Activated CD4-positive, alpha-beta memory T cell treated with anti-CD3 and anti-CD28 coated beads, Interleukin-2, amount 10 ng/mL, durations not matched to agents 7 days and 5 days (primary cell): ENCODE measurements at regions not wholly inside any gene's neighbourhood (a gene's known extent, or its start where the extent isn't known, plus 50 kb on each side); places are given as distances from the start of the nearest gene placed in this dataset.

Experiments used
- CTCF ChIA-PET: fragments of 350-600 bp; sonication (Branson Sonifier 250); formaldehyde crosslinking; loops from one replicate; lab custom pipeline; 2021; ENCODE audit warnings: antibody characterized with exemption, inconsistent platforms; lab: Charles Lee
- POLR2A ChIA-PET: fragments of 350-600 bp; sonication (Branson Sonifier 250); formaldehyde crosslinking; loops from one replicate; lab custom pipeline; 2021; ENCODE audit warnings: antibody characterized with exemption; lab: Charles Lee
- DNase-seq: peaks from one replicate; pipeline ENCODE4 v3.0.0-alpha.2; 2020
- H3K27ac Mint-ChIP-seq: one replicate; pipeline ENCODE4 v1.8.0; 2021; ENCODE audit warnings: mild to moderate bottlenecking, mixed read lengths
- H3K27me3 Mint-ChIP-seq: one replicate; pipeline ENCODE4 v1.8.0; 2021; ENCODE audit warnings: mixed read lengths
- H3K36me3 Mint-ChIP-seq: one replicate; pipeline ENCODE4 v1.8.0; 2021; ENCODE audit warnings: low read depth, mixed read lengths
- H3K4me1 Mint-ChIP-seq: one replicate; pipeline ENCODE4 v1.8.0; 2021; ENCODE audit warnings: mixed read lengths
- H3K4me3 Mint-ChIP-seq: one replicate; pipeline ENCODE4 v1.8.0; 2021; ENCODE audit warnings: mild to moderate bottlenecking, mixed read lengths
- H3K9me3 Mint-ChIP-seq: one replicate; pipeline ENCODE4 v1.8.0; 2021; ENCODE audit warnings: mixed read lengths

GRCh38 chr20:57783956-57784837 is 74.4 kb upstream of the PMEPA1 start:
- CTCF ChIA-PET: no interaction called here
- Mint-ChIP-seq H3K36me3 (no peaks in the 10 kb centered on the region), H3K4me3 (no peak overlapping the region), H3K4me1 (no peaks in the 10 kb centered on the region), H3K27ac (no peak overlapping the region), H3K9me3 (no peaks in the 10 kb centered on the region), H3K27me3 (peaks cover 5% of the 10 kb centered on the region)
- POLR2A ChIA-PET: no interaction called here
- no peak for DNase-seq

DNA sequence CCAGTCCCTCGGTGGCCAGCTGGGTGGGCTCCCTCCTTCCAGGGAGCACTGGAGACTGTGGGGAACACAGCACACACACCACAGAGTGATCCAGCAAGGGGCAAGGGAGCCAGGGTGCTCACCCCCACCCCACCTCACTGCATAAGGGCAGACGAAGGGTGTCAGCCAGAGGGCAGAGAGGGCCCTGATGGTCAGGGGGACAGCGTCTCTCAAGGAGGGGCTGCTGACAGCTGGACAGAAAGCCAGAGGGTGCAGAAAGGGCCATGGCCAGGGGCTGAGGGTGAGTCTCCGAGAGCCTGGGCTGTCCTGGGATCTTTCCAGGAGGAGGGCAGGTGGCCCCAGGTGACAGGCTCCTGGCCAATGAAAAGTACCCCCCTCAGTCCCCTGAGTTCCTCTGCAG is 73.4 kb upstream of the PMEPA1 start:
- Mint-ChIP-seq H3K4me3 (no peak overlapping the region), H3K27me3 (peaks cover 11% of the 10 kb centered on the region), H3K9me3 (no peaks in the 10 kb centered on the region), H3K4me1 (no peaks in the 10 kb centered on the region), H3K27ac (no peak overlapping the region), H3K36me3 (no peaks in the 10 kb centered on the region)
- CTCF ChIA-PET: no interaction called here
- POLR2A ChIA-PET: interaction anchor here (1.2 kb wide), 1 partner anchor 10 kb away, joined by 4 read pairs; no protein-coding TSS in a partner anchor
- DNase-seq: no peak

DNA sequence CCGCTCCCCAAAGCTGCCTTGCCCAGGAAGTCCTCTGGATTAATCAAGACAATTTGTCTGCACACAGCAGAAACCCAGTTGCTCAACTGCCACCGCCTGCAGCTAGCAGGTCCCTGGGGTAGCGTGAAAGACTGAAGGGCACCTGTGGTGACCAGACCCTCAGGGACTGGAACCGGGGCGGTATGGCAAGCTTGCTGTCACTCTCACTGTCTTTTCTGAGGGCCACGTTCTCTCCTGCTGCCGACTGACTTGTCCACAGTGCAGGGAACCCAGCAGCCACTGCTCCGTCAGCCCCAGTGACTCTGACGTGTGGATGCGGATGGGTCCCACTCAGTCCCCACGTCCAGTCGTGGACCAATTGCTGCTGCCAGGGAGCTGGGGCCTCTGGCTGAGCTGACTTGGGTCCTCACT is 72.8 kb upstream of the PMEPA1 start:
- H3K27ac Mint-ChIP-seq: no peak overlapping the region
- H3K27me3 Mint-ChIP-seq: peaks cover 11% of the 10 kb centered on the region
- no peak for DNase-seq
- no peaks in the 10 kb centered on the region for H3K36me3 Mint-ChIP-seq
- ChIA-PET CTCF (no interaction called here), POLR2A (interaction anchor here (1.2 kb wide), 1 partner anchor 10 kb away, joined by 4 read pairs; no protein-coding TSS in a partner anchor)
- no peaks in the 10 kb centered on the region for H3K9me3 Mint-ChIP-seq
- H3K4me1 Mint-ChIP-seq: no peaks in the 10 kb centered on the region
- no peak overlapping the region for H3K4me3 Mint-ChIP-seq

DNA sequence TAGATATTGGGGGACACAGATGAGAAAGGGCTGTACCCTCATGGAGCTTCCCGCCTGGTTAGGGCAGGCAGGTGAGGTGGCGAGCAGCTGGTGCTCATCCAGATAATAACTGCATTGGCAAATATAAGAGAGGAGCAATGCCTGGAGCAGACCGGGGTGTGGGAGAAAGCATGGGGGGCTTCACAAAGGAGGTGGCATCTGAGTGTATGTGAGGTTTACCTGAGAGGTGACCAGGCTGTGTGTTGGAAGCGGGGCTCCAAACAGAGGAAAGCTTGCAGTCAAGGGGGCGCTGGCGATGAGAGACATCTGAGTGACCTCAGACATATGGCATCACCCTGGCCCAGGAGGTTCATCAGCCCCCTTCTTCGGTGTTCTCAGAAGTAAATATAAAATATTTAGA is 72.1 kb upstream of the PMEPA1 start:
- H3K27ac Mint-ChIP-seq: no peak overlapping the region
- no peaks in the 10 kb centered on the region for H3K4me1 Mint-ChIP-seq
- no peak for DNase-seq
- POLR2A ChIA-PET: no interaction called here
- no peaks in the 10 kb centered on the region for H3K36me3 Mint-ChIP-seq
- CTCF ChIA-PET: no interaction called here
- no peaks in the 10 kb centered on the region for H3K9me3 Mint-ChIP-seq
- H3K4me3 Mint-ChIP-seq: no peak overlapping the region
- peaks cover 14% of the 10 kb centered on the region for H3K27me3 Mint-ChIP-seq

- H3K9me3 Mint-ChIP-seq: no peaks in the 10 kb centered on the region
- no peaks in the 10 kb centered on the region for H3K4me1 Mint-ChIP-seq
- no peak for DNase-seq
- no peak overlapping the region for H3K27ac Mint-ChIP-seq
- CTCF ChIA-PET: no interaction called here
- peaks cover 17% of the 10 kb centered on the region for H3K27me3 Mint-ChIP-seq
- H3K4me3 Mint-ChIP-seq: no peak overlapping the region
- POLR2A ChIA-PET: no interaction called here
- H3K36me3 Mint-ChIP-seq: no peaks in the 10 kb centered on the region
These were observed 71.1 kb upstream of the PMEPA1 start for GRCh38 chr20:57780906-57781305.

GRCh38 chr20:57780398-57780797 is 70.6 kb upstream of the PMEPA1 start:
- no peak overlapping the region for H3K4me3 Mint-ChIP-seq
- H3K27me3 Mint-ChIP-seq: peaks cover 17% of the 10 kb centered on the region
- H3K4me1 Mint-ChIP-seq: no peaks in the 10 kb centered on the region
- H3K9me3 Mint-ChIP-seq: no peaks in the 10 kb centered on the region
- ChIA-PET POLR2A (no interaction called here), CTCF (no interaction called here)
- no peaks in the 10 kb centered on the region for H3K36me3 Mint-ChIP-seq
- no peak overlapping the region for H3K27ac Mint-ChIP-seq
- DNase-seq: no peak

DNA sequence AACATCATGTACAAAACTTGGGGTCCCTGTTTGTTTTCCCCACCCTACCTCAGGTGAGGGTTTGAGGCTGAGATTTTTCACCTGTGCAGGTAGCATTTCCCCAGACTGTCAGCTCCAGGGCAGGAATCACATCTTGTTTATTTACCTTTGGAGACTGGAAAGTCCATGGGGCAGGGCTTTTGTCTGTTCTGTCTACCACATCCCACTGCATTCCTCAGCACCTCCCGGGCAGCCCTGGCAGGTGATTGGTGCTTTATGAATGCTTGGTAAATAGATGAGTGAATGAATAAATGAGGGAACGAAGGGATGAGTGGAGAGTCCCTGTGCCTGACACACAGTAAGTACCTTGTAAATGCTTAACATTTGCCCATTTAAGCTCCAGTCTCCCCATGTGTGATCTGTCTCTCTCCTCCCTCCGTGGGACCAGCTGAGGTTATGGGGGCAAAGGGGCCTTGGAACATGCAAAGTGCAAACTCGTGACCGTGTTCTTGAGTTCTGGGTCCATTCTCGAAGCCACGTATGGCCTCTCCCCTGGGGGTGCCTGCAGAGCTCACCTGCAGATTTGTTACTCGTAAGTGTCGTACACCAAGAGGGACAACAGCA is 69.7 kb upstream of the PMEPA1 start:
- ChIA-PET POLR2A (no interaction called here), CTCF (no interaction called here)
- DNase-seq: no peak
- Mint-ChIP-seq H3K27me3 (peaks cover 20% of the 10 kb centered on the region), H3K27ac (no peak overlapping the region), H3K36me3 (no peaks in the 10 kb centered on the region), H3K9me3 (no peaks in the 10 kb centered on the region), H3K4me1 (no peaks in the 10 kb centered on the region), H3K4me3 (no peak overlapping the region)

DNA sequence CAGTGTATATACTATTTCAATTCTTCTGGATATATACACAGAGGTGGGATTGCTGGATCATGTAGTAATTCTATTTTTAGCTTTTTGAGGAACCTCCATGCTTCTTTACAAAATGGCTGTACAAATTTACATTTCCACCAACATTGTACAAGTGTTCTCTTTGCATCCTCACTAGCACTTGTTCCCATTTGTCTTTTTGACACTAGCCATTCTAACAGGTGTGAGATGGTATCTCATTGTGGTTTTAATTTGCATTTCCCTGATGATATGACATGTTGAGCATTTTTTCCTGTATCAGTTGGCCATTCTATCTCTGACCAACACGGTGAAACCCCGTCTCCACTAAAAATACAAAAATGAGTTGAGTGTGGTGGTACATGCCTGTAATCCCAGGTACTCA is 68.1 kb upstream of the PMEPA1 start:
- ChIA-PET POLR2A (no interaction called here), CTCF (no interaction called here)
- no peak overlapping the region for H3K27ac Mint-ChIP-seq
- peaks cover 20% of the 10 kb centered on the region for H3K27me3 Mint-ChIP-seq
- no peak overlapping the region for H3K4me3 Mint-ChIP-seq
- H3K36me3 Mint-ChIP-seq: no peaks in the 10 kb centered on the region
- no peaks in the 10 kb centered on the region for H3K4me1 Mint-ChIP-seq
- no peak for DNase-seq
- H3K9me3 Mint-ChIP-seq: no peaks in the 10 kb centered on the region

GRCh38 chr20:57774951-57775350 is 65.1 kb upstream of the PMEPA1 start:
- no peaks in the 10 kb centered on the region for H3K36me3 Mint-ChIP-seq
- H3K27ac Mint-ChIP-seq: no peak overlapping the region
- no peak overlapping the region for H3K4me3 Mint-ChIP-seq
- peaks cover 17% of the 10 kb centered on the region for H3K27me3 Mint-ChIP-seq
- DNase-seq: no peak
- peaks cover 9% of the 10 kb centered on the region for H3K4me1 Mint-ChIP-seq
- ChIA-PET POLR2A (no interaction called here), CTCF (no interaction called here)
- H3K9me3 Mint-ChIP-seq: no peaks in the 10 kb centered on the region

GRCh38 chr20:57774111-57774880 is 64.5 kb upstream of the PMEPA1 start:
- Mint-ChIP-seq H3K36me3 (no peaks in the 10 kb centered on the region), H3K27me3 (peaks cover 15% of the 10 kb centered on the region), H3K9me3 (no peaks in the 10 kb centered on the region), H3K4me1 (peaks cover 11% of the 10 kb centered on the region), H3K4me3 (no peak overlapping the region), H3K27ac (no peak overlapping the region)
- DNase-seq: no peak
- CTCF ChIA-PET: no interaction called here
- POLR2A ChIA-PET: no interaction called here

GRCh38 chr20:57773059-57773815 is 63.4 kb upstream of the PMEPA1 start:
- H3K4me3 Mint-ChIP-seq: no peak overlapping the region
- peaks cover 11% of the 10 kb centered on the region for H3K4me1 Mint-ChIP-seq
- DNase-seq: no peak
- H3K27me3 Mint-ChIP-seq: peaks cover 9% of the 10 kb centered on the region
- H3K9me3 Mint-ChIP-seq: no peaks in the 10 kb centered on the region
- no peak overlapping the region for H3K27ac Mint-ChIP-seq
- ChIA-PET CTCF (no interaction called here), POLR2A (interaction anchor here (0.9 to 1.6 kb wide), 2 partner anchors 9 to 82 kb away, joined by 3 to 4 read pairs; no protein-coding TSS in a partner anchor)
- no peaks in the 10 kb centered on the region for H3K36me3 Mint-ChIP-seq

DNA sequence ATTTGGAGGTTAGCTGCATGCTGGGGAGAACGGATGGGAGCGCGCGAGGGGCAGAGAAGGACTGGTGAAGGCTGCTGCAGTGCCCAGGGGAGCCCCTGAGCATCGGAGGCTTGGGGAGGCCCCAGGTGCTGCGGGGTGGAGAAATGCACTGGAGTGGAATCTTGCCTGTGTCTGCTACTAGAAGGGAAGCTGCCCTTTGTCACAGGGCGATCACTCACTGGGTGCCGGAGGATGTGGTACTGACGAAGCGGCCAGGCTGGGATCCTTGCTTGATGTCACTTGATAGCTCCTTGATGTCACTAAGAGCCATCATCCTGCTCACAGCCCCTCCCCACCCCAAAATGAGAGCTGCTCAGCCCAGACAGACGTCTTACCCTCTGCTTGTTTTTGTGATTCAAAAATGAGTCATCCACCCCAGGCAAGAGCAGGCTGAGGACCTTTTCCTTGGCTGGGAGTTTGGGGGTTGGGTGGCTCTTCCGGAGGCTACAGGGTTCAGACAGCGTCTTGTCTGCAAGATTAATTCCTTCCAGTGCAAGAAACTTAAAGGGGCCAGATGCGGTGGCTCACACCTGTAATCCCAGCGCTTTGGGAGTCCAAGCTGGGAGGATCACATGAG is 62.6 kb upstream of the PMEPA1 start:
- H3K27ac Mint-ChIP-seq: no peak overlapping the region
- H3K4me3 Mint-ChIP-seq: no peak overlapping the region
- CTCF ChIA-PET: no interaction called here
- no peaks in the 10 kb centered on the region for H3K9me3 Mint-ChIP-seq
- peaks cover 11% of the 10 kb centered on the region for H3K4me1 Mint-ChIP-seq
- no peaks in the 10 kb centered on the region for H3K36me3 Mint-ChIP-seq
- POLR2A ChIA-PET: interaction anchor here (0.9 to 1.6 kb wide), 2 partner anchors 10 to 81 kb away, joined by 3 to 4 read pairs; no protein-coding TSS in a partner anchor
- H3K27me3 Mint-ChIP-seq: peaks cover 15% of the 10 kb centered on the region
- DNase-seq: peak; percentile 55
